ENCODE measurements at regions not wholly inside any gene's neighbourhood (a gene's known extent, or its start where the extent isn't known, plus 50 kb on each side); places are given as distances from the start of the nearest gene placed in this dataset.

GRCh38 chr15:94855018-94855408, 623.7 kb downstream of the MCTP2 start:
- H3K36me3 ChIP-seq: no peaks in the 10 kb centered on the region

GRCh38 chr15:94855409-94856266, 624.3 kb downstream of the MCTP2 start:
- H3K9me3 ChIP-seq: no peaks in the 10 kb centered on the region
- no peak for TF ChIP-seq CTCF (IDR thresholded peaks at IDR 0.05; ENCODE audit: low read depth, low read length)
- H3K27me3 ChIP-seq: no peaks in the 10 kb centered on the region
- H3K4me1 ChIP-seq: no peaks in the 10 kb centered on the region
- no peaks in the 10 kb centered on the region for H3K36me3 ChIP-seq
- no peak overlapping the region for H3K4me3 ChIP-seq (ENCODE audit: low read depth, low read length)
- no peak for DNase-seq

More at GRCh38 chr15:94855018-94855408, 623.7 kb downstream of the MCTP2 start:
- no peak overlapping the region for H3K4me3 ChIP-seq (ENCODE audit: low read depth, low read length)
- no peaks in the 10 kb centered on the region for H3K9me3 ChIP-seq
- no peak for DNase-seq
- no peak for TF ChIP-seq CTCF (IDR thresholded peaks at IDR 0.05; ENCODE audit: low read depth, low read length)
- no peaks in the 10 kb centered on the region for H3K27me3 ChIP-seq
- H3K4me1 ChIP-seq: no peaks in the 10 kb centered on the region

GRCh38 chr15:94856267-94856854, 625.0 kb downstream of the MCTP2 start:
- Histone ChIP-seq H3K36me3 (no peaks in the 10 kb centered on the region), H3K4me3 (ENCODE audit: low read depth, low read length) (no peak overlapping the region), H3K9me3 (no peaks in the 10 kb centered on the region), H3K4me1 (no peaks in the 10 kb centered on the region), H3K27me3 (no peaks in the 10 kb centered on the region)
- TF ChIP-seq CTCF (IDR thresholded peaks at IDR 0.05; ENCODE audit: low read depth, low read length): no peak
- no peak for DNase-seq

- DNase-seq: no peak
- H3K9me3 ChIP-seq: no peaks in the 10 kb centered on the region
- TF ChIP-seq CTCF (IDR thresholded peaks at IDR 0.05; ENCODE audit: low read depth, low read length): no peak
- H3K4me3 ChIP-seq (ENCODE audit: low read depth, low read length): no peak overlapping the region
- no peaks in the 10 kb centered on the region for H3K27me3 ChIP-seq
- no peaks in the 10 kb centered on the region for H3K4me1 ChIP-seq
- H3K36me3 ChIP-seq: no peaks in the 10 kb centered on the region
These were observed 626.1 kb downstream of the MCTP2 start for GRCh38 chr15:94857466-94857865.

- Histone ChIP-seq H3K27me3 (no peaks in the 10 kb centered on the region), H3K36me3 (no peaks in the 10 kb centered on the region), H3K4me1 (no peaks in the 10 kb centered on the region), H3K4me3 (ENCODE audit: low read depth, low read length) (no peak overlapping the region), H3K9me3 (no peaks in the 10 kb centered on the region)
- DNase-seq: no peak
- TF ChIP-seq CTCF (IDR thresholded peaks at IDR 0.05; ENCODE audit: low read depth, low read length): no peak
These were observed 626.6 kb downstream of the MCTP2 start for GRCh38 chr15:94858011-94858410.

- Histone ChIP-seq H3K4me3 (ENCODE audit: low read depth, low read length) (no peak overlapping the region), H3K27me3 (no peaks in the 10 kb centered on the region), H3K9me3 (no peaks in the 10 kb centered on the region), H3K36me3 (no peaks in the 10 kb centered on the region), H3K4me1 (no peaks in the 10 kb centered on the region)
- no peak for DNase-seq
- no peak for TF ChIP-seq CTCF (IDR thresholded peaks at IDR 0.05; ENCODE audit: low read depth, low read length)
These were observed 627.1 kb downstream of the MCTP2 start for GRCh38 chr15:94858449-94858848.
